Amniotic epithelial cell (primary cell): ENCODE measurements at regions not wholly inside any gene's neighbourhood (a gene's known extent, or its start where the extent isn't known, plus 50 kb on each side); places are given as distances from the start of the nearest gene placed in this dataset.
"Not testable (repeated sequence)": the region's sequence is repeated elsewhere in the genome, so short reads cannot be mapped to it uniquely, and the experiment has no call there.

Source experiments
- DNase-seq: peaks from one replicate; pipeline ENCODE4 v3.0.0-alpha.2; 2010; ENCODE audit warnings: low read depth

GRCh38 chr11:101835506-101836063 is 79.2 kb upstream of the CEP126 start:
- DNase-seq = no peak

DNA sequence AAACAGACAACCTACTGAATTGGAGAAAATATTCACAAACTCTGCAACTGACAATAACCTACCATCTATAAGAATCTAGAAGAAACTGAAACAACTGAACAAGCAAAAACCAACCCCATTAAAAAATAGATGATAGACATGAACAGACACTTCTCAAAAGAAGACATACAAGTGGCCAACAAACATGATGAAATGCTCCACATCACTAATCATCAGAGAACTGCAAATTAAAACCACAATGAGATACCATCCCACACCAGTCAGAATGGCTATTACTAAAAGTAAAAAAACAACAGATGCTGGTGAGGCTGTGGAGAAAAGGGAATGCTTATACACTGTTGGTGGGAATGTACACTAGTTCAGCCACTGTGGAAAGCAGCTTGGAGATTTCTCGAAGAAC is 84.3 kb upstream of the CEP126 start:
- DNase-seq = not testable (repeated sequence)

GRCh38 chr11:101825531-101825930 is 89.3 kb upstream of the CEP126 start:
- DNase-seq = no peak

DNA sequence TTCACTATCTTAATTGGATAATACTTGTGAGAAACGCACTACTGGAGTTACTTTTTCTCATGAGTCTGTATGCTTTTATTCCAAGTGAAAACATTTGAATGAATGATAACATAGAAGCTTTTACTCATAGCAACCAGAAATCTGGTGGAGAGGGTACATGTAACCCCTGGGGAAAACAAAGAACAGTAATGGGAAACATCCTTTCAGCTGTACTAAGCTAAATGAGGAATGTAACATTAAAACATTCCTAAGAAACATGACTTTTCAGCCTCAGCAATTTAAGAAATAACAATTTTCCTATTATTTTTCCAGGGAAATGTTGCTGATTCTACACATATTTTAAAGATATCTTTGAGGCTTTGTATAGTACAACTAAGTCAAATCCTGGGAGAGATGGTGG is 97.2 kb upstream of the CEP126 start:
- DNase-seq = no peak

DNA sequence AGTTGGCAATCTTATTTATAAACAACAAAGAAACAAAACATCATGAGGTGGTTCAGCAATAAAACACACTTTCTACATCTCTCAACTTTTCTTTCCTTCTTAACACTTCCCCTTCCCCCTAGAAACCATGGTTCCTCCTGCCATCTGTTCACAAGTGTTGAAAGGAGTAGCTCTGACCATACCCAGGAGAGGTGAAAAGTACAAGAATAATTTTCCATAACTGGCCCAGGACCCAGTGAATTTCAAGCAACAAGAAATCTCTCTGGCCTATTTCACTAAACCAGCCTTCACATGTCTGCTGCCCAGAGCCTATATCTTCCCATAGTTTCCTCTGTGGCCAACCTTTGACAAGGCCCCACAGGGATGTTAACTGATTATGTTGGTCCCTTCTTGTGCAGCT is 98.2 kb upstream of the CEP126 start:
- DNase-seq = no peak

GRCh38 chr11:101812546-101812945 is 102.3 kb upstream of the CEP126 start:
- no peak for DNase-seq

DNA sequence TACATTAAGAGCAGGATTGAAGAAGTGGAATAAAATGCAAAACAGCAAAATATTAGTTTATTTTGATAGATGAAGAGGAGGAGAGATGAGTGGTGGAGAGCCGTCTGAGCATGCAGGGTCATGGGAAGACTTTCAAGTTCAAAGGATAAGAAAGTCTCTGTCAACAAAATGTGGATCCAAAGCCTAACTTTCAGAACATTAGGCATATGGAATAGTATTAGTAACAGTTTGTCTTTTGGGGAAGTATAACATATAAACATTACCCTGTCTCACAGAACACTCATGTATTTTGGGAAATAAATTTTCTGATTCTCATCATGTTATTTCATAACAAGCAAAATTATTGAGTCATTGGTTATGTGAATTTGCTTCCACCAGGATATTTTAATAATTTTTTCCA is 104.3 kb upstream of the CEP126 start:
- DNase-seq = no peak

DNA sequence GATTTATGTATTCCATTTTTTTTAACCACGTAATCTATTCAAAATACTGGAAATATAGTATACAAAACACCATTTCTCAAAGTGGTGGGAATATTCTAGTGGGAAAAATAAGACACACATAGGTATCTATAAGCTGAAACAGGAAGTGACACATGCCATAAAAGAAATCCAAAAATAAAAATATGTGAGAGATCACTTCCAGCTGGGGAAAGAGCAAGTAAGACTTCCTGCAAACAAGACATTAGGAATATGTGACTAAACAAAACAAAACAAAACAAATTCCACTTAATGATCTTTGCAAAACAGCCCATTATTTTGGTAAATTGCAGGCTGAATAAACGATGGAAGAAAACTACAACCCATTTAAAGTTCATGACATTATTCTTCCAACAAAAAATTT is 107.3 kb upstream of the CEP126 start:
- DNase-seq = no peak

DNA sequence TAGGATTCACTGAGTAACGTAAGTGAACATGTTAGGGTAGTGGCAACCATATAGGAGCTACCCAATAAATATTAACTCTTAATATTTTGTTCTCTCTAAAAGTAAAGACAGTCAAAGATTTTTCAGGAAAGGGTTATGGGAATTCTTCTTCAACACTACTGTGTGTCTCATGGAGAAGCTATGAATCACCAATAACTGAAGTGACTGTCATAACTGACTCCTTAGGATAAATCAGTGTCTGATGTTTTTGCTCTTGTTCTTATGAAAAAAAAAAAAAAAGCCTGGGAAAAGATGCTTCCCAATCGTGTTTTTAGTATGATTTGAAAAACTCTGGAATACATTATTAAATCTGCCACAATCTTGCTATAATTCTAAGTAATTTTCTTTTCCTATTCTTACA is 111.2 kb upstream of the CEP126 start:
- no peak for DNase-seq

DNA sequence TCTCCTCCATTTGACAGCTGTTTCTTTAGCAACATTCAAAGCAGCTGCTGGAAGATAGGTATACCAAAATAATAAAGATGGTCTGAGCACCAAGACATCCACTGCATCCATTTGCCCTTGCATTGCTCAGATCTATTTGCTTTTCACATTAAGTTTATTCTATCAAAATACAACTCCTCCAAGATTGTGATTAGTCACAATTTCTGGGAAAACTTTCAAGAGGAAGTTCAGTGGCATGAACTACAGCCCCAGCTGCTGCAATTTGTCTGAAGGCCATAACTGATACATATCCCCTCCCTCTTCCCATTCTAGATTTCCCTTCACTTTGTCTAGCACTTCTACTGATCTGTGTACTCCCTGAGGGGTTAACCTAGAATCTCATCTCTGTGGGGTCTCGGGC is 117.5 kb upstream of the CEP126 start:
- no peak for DNase-seq

DNA sequence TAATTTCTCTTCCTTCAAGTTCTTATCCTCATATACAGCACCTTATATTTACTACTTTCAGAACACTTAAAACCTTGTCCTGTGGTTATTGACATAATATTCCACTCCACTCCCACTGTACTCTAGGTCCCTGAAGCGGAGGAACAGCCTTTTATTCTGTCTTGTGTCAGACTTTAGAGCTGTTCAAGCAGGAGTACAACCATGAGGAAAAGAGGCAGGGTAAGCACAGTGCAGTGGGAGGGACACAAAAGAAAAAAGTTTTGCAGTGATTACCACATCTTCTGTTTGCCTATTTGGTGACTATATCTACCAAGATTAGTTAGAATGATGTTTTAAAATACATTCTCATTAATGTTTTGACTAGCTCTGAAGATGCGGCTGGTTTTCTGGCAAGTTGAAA is 122.0 kb upstream of the CEP126 start:
- no peak for DNase-seq

- DNase-seq = no peak
Observed at GRCh38 chr11:101786916-101787315, 127.9 kb upstream of the CEP126 start.

- no peak for DNase-seq
Observed at GRCh38 chr11:101786421-101786820, 128.4 kb upstream of the CEP126 start.

DNA sequence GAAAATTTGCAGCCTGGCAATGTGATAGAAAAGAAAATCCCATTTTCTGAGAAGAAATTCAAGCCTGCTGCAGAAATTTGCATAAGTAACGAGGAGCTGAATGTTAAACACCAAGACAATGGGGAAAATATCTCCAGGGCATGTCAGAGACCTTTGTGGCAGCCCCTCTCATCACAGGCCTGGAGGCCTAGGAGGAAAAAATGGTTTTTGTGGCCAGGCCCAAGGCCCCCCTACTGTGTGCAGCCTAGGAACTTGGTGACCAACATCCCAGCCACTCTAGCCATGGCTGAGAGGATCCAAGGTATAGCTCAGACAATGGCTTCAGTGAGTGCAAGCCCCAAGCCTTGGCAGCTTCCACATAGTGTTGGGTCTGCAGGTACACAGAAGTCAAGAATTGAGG is 135.6 kb upstream of the CEP126 start:
- not testable (repeated sequence) for DNase-seq

GRCh38 chr11:101777476-101777875 is 137.3 kb upstream of the CEP126 start:
- DNase-seq = no peak

DNA sequence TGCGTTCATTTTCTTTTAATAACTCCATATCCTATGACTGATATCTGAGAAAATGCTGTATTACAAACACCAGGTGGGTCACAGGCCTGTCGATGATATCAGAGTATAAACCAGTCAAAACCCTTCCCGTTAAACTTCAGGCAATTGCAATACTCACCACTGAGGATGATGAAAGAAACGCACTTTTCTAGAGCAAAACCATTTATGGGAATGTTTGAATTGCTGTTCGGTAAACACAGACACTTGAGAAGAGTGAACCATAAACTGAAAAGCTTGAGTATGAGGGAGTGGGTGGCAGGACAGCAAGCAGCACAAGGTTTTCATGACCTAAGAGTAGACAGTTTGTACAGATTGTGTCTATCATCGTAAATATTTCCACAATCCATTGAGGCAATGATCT is 139.8 kb upstream of the CEP126 start:
- no peak for DNase-seq

DNA sequence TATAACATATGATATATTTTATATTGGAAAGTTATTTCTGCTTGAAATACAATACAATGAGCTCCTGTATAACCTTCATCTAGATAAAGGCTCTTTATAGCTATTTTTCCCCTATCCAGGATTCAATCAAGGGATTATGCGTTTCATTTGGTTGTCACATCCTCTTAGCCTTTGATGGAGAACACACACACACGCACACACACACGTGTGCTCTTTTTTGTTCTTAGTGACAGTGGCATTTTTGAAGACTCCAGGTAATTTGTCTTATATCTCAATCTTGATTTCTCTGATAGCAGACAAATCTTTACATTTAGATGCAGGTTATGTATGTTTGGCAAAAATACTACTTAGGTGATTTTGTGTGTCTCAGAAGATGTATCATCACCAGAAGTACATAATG is 144.2 kb upstream of the CEP126 start:
- DNase-seq = no peak

GRCh38 chr11:101765932-101766331 is 148.9 kb upstream of the CEP126 start:
- DNase-seq = no peak

DNA sequence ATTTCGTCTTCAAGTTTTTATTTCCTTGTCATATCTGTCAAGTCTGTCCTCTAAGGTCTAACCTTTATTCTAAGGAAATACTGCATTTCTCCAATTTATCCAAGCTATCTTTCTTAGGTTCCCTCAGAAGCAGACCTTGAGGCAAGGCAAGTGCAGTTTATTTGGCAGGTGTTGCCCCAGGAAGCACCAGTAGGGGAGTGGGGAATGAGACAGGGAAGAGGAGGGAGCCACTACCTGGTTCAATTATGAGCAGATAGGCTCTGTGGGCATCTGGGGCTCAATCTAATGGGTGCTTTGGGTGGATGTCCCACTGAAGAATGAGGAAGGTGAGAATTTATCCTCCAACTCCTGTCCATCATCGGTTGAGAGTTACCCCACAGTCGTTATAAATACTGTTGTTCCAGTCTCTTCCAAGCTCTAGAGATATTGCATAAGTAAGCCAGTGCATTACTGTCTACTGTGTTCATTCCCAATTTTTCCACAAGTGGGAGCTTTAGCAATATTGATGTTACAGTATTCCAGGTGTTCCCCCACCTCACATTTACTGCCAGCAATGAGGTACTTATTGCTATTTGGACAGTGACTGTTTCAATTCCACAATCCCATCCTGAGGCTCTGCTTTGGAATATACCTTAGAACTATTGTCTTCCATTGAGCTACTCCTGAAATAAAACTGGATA is 154.9 kb upstream of the CEP126 start:
- DNase-seq = no peak

GRCh38 chr11:101757741-101758140 is 157.1 kb upstream of the CEP126 start:
- DNase-seq = no peak

DNA sequence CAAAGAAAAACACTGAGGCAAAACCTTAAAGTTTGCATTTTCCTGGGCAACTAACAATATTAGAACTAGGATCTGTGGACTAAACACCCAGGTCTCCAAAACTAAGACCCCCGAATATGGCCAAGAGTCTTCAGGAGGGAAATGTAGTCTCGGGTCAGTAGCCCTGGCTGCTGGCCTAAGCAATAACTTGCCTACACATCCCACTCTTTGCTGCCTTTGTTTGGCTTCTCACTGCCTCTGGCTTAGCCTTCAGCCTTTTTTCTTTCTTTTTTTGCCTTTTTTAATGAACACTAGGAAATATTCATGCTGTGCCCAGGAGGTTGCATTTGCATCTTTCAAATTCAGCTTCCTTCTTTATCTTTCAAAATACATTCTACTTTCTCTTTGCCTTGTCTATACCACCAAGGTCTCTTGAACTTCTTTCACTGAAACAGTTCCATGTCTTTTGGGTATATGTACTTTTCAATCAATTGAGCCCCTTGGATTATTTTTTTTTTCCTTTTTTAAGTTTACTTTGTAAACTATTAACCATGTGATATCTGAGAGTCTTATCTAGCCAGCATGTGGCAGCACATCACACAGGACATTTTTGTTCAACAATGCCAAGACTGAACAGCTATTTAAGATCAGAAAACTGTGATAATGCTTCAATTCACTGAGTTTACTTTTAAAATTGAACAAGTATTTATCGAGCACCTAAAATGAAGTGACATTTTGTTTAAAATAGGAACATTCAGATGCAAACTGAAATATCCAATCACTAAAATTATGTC is 165.0 kb upstream of the TRPC6 start:
- no peak for DNase-seq

DNA sequence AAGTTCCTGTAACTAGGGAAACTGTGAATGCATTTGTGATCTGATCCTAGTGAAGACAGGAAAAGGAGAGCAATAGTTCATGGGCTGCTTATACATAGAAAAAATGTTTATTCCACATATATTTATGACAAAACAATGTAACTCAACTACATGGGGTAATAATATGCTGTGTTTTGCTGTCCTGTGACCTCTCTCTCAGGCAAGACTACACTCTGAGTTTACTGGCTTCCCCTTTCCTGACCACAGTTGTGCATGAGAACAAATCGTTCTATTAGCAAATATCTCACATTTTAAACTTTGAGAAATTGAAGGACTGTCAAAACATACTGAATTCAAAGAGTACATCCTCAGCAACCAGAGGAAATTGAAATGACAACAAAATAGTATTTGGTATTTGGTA is 161.9 kb upstream of the TRPC6 start:
- no peak for DNase-seq

DNA sequence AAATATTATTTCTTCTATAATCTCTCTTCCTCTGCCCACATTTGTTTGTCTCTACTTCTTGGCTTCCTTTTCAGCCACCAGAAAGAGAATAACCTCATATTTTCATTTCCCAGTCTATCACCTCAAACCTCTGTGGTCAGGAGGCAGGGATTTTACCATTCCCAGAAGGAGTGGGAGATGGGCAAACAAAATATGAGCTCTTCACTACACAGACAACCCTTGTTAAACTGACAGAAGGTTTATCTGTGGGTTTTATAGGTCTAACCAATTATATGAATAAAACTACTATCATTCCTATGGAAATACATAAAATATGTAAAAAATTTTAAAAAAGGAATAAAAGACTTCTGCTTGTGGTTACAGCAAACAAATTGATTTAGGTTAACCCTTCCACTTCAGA is 160.0 kb upstream of the TRPC6 start:
- DNase-seq = no peak
